Activated naive CD8-positive, alpha-beta T cell treated with anti-CD3 and anti-CD28 coated beads, Interleukin-2, amount 50 U/mL, for 24 hours (primary cell): ENCODE measurements at regions not wholly inside any gene's neighbourhood (a gene's known extent, or its start where the extent isn't known, plus 50 kb on each side); places are given as distances from the start of the nearest gene placed in this dataset.
"Not testable (repeated sequence)": the region's sequence is repeated elsewhere in the genome, so short reads cannot be mapped to it uniquely, and the experiment has no call there.

Experiments used
- ATAC-seq: fragments of 150-1000 bp; cut with Tn5 transposase; one replicate; pipeline ENCODE4 v1.10.0; 2021
- DNase-seq: peaks from one replicate; pipeline ENCODE4 v3.0.0; 2021
- H3K27ac Mint-ChIP-seq: one replicate; pipeline ENCODE4 v1.8.0; 2021; ENCODE audit warnings: mild to moderate bottlenecking, mixed read lengths
- H3K27me3 Mint-ChIP-seq: one replicate; pipeline ENCODE4 v1.8.0; 2021; ENCODE audit warnings: mixed read lengths
- H3K36me3 Mint-ChIP-seq: one replicate; pipeline ENCODE4 v1.8.0; 2021; ENCODE audit warnings: low read depth, mixed read lengths
- H3K4me1 Mint-ChIP-seq: one replicate; pipeline ENCODE4 v1.8.0; 2021; ENCODE audit warnings: mixed read lengths
- H3K4me3 Mint-ChIP-seq: one replicate; pipeline ENCODE4 v1.8.0; 2021; ENCODE audit warnings: mild to moderate bottlenecking, moderate library complexity, mixed read lengths
- H3K9me3 Mint-ChIP-seq: one replicate; pipeline ENCODE4 v1.8.0; 2021; ENCODE audit warnings: mixed read lengths

DNA sequence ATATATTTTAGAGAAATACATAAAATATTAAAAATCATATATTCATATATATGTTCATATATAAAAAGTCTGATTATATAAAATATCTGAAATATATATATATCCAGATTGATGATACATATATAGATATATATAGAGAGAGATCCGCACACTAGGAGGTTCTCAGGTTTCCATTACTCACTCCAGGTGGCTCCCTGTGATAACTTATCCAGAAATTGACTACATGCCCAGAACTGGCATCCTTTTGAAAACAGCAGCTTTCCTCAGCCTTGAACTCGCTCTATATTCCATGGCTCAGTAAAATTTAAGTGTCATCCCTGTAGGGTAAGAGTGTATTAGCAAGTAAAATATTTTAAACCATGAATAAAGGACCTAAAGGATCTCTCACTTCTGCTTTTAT lies 206.8 kb downstream of the TINAG start:
- H3K36me3 Mint-ChIP-seq, result no peaks in the 10 kb centered on the region
- ATAC-seq, result no peak

DNA sequence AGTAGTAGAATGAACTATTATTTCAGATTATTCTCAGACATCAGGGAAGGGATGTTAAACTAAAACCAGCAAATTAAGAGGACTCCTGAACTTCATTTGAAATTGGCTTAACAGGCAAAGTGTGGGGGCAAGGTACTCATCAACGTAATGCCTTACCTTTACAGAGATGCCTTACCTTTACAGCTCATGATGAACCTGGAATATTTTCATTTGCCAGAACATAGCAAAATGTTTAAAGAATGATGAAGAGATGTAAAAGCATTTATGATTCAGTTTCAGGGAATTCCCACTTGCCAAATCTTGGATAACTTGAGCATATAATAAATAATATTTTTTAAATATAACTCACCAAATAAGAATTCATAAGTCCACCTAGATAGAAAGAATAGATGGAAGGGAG lies 207.5 kb downstream of the TINAG start:
- Mint-ChIP-seq H3K36me3 (no peaks in the 10 kb centered on the region), H3K4me3 (no peak overlapping the region), H3K27me3 (no peaks in the 10 kb centered on the region), H3K9me3 (peaks cover 11% of the 10 kb centered on the region), H3K4me1 (no peaks in the 10 kb centered on the region), H3K27ac (no peak overlapping the region)
- DNase-seq (no peak), ATAC-seq (no peak)

More for the DNA sequence above, 206.8 kb downstream of the TINAG start:
- H3K4me1 Mint-ChIP-seq, result no peaks in the 10 kb centered on the region
- H3K9me3 Mint-ChIP-seq, result peaks cover 8% of the 10 kb centered on the region
- no peak overlapping the region for H3K4me3 Mint-ChIP-seq
- no peaks in the 10 kb centered on the region for H3K27me3 Mint-ChIP-seq
- no peak overlapping the region for H3K27ac Mint-ChIP-seq
- no peak for DNase-seq

DNA sequence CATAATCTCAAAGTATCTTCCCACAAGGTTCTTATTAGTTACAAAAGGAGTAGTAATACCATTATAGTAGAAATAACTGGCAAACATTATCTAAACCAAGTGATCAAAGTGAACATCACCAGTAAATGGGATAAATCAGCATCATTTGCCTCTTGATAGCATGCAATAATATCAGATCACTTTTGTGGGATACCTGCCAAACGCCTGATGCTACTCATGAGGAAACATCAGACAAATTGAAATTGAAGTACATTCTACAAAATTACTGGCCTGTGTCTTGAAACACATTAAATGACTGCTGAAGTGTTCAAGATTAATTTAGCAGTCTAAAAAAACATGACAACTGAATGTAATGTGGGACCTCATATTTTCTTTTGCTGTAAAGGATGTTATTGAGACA lies 208.1 kb downstream of the TINAG start:
- Mint-ChIP-seq H3K4me3 (no peak overlapping the region), H3K27me3 (no peaks in the 10 kb centered on the region), H3K9me3 (peaks cover 16% of the 10 kb centered on the region), H3K4me1 (no peaks in the 10 kb centered on the region), H3K27ac (no peak overlapping the region), H3K36me3 (no peaks in the 10 kb centered on the region)
- ATAC-seq, result no peak
- DNase-seq, result no peak

DNA sequence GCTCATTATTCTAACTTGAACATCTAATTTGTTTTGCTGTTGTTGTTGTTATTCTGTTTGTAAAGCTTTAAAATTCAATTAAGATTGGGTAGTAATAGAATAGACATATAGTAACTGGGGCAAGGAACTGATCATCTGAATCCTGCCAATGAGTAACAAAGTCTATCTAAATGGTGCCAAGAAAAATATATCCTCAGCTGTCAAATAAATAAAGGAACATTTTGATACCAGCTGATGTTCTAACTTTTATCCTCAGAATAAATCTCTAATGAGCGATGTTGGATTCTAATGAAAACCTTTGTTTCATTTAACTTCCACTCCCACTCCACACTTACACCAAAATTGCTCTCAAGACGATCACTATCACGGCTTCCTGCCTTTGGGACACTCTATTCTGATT lies 210.9 kb downstream of the TINAG start:
- H3K9me3 Mint-ChIP-seq, result peaks cover 16% of the 10 kb centered on the region
- DNase-seq, result no peak

DNA sequence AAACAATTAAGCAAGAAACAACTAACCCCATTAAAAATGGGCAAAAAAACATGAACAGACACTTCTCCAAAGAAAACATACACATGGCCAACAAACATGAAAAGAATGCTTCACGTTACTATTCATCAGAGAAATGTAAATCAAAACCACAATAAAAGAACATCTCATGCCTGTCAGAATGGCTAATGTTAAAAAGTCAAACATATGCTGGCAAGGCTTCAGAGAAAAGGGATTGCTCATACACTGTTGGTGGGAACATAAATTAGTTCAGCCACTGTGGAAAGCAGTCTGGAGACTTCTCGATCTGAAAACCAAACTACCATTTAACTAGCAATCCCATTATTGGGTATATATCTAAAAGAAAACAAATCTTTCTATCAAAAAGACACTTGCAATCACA lies 217.5 kb downstream of the TINAG start:
- Mint-ChIP-seq H3K27ac (no peak overlapping the region), H3K27me3 (no peaks in the 10 kb centered on the region), H3K4me3 (no peak overlapping the region), H3K9me3 (peaks cover 8% of the 10 kb centered on the region), H3K36me3 (no peaks in the 10 kb centered on the region), H3K4me1 (no peaks in the 10 kb centered on the region)
- ATAC-seq (no peak), DNase-seq (no peak)

More for the DNA sequence above, 210.9 kb downstream of the TINAG start:
- Mint-ChIP-seq H3K27ac (no peak overlapping the region), H3K4me1 (no peaks in the 10 kb centered on the region), H3K4me3 (no peak overlapping the region), H3K36me3 (no peaks in the 10 kb centered on the region), H3K27me3 (no peaks in the 10 kb centered on the region)
- ATAC-seq, result no peak

DNA sequence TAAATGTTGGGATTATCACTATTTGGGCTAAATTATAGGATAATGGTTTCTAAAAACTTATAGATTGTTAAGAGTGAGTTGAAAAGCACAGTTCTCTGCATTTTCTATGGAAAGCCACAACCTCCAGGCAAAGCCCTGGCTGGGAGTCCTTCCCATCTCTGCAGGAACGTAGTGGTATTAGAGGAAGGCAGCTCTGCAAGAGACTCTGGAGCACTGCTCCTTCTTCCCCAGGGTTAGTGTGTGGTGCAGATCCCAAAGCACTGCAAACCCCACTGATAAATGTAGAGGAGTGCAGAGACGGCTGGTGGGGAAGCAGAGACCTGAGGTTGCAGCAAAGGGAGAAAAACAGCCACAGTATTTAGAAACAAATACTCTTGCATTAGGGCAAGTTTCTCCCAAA lies 225.3 kb downstream of the TINAG start:
- H3K27ac Mint-ChIP-seq, result no peak overlapping the region
- no peak overlapping the region for H3K4me3 Mint-ChIP-seq
- ATAC-seq (no peak), DNase-seq (no peak)
- no peaks in the 10 kb centered on the region for H3K36me3 Mint-ChIP-seq
- no peaks in the 10 kb centered on the region for H3K27me3 Mint-ChIP-seq
- H3K9me3 Mint-ChIP-seq, result no peaks in the 10 kb centered on the region
- no peaks in the 10 kb centered on the region for H3K4me1 Mint-ChIP-seq

DNA sequence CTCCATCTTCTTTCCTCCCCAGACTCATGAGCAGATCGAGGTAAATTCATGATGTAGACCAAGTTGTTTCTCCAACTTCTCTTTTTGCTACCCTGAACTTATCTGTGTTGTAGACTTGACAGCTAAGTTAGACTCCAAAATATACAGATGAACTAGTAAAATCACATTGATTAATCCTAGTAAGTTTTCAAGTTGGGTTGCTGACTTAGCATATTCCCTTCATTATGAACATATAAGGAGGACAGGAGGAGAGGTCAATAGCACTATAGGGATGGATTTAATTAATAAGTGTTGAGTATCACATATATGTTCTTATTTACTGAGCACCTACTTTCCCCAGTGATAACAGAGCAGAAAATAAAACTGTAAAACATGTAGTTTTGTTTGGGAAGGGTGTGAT lies 227.3 kb downstream of the TINAG start:
- Mint-ChIP-seq H3K27ac (no peak overlapping the region), H3K36me3 (no peaks in the 10 kb centered on the region), H3K4me1 (no peaks in the 10 kb centered on the region), H3K27me3 (no peaks in the 10 kb centered on the region), H3K4me3 (no peak overlapping the region), H3K9me3 (no peaks in the 10 kb centered on the region)
- DNase-seq (no peak), ATAC-seq (no peak)

DNA sequence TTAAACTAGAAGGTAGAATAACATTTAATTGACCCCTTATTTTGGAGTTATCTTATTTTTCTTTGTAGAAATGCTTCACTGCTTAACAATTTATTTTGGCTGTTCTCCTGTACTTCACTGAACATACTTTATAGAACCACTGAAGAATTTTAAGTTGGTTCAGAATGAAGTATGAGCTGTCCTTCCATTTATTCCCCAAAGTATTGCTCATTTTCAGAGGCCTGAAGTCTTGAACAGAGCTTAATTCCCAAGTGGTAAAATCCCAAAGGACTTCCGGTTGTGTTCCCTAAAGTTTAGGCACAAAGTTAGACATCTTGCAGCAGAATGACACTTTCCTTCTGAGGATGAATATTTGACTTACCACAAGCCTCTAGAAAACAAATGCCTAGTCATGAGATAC lies 233.3 kb downstream of the TINAG start:
- no peaks in the 10 kb centered on the region for H3K27me3 Mint-ChIP-seq
- H3K9me3 Mint-ChIP-seq, result peaks cover 8% of the 10 kb centered on the region
- H3K36me3 Mint-ChIP-seq, result no peaks in the 10 kb centered on the region
- no peak overlapping the region for H3K27ac Mint-ChIP-seq
- no peak for DNase-seq
- no peak for ATAC-seq
- H3K4me3 Mint-ChIP-seq, result no peak overlapping the region
- no peaks in the 10 kb centered on the region for H3K4me1 Mint-ChIP-seq

DNA sequence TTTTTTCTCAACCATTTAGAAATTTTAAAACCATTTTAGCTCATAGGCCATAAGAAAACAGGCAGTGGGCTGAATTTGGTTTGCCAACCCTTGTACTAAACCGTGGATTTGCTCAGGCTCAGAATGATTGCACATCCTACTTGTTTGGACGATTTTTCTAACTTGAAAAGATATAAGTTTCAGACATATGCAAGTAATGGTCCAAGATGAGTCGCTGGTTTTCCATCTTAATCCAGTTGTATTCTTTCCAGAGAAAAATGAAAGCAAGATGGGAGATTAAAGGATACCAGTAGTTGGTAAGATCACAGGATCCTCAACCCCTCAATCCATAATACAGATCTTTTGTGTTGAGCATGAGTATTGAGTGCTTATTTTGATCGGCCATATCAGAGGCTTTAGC lies 250.9 kb downstream of the TINAG start:
- H3K4me3 Mint-ChIP-seq, result no peak overlapping the region
- ATAC-seq, result no peak
- peaks cover 31% of the 10 kb centered on the region for H3K9me3 Mint-ChIP-seq

DNA sequence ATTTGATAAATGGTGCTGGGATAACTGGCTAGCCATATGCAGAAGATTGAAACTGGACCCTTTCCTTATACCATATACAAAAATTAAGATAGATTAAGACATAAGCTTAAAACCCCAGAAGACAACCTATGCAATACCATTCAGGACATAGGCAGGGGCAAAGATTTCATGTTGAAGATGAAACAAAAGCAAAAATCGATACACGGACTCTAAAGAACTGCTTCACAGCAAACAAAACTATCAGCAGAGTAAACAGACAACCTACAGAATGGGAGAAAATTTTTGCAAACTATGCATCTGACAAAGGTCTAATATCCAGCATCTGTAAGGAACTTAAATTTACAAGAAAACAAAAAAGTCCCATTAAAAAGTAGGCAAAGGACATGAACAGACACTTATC lies 255.9 kb downstream of the TINAG start:
- not testable (repeated sequence) for ATAC-seq, H3K36me3 Mint-ChIP-seq, H3K27me3 Mint-ChIP-seq, H3K4me3 Mint-ChIP-seq, DNase-seq, H3K4me1 Mint-ChIP-seq, H3K27ac Mint-ChIP-seq
- H3K9me3 Mint-ChIP-seq, result peaks cover 15% of the 10 kb centered on the region

More for the DNA sequence above, 250.9 kb downstream of the TINAG start:
- no peaks in the 10 kb centered on the region for H3K4me1 Mint-ChIP-seq
- DNase-seq, result no peak
- no peak overlapping the region for H3K27ac Mint-ChIP-seq
- H3K27me3 Mint-ChIP-seq, result no peaks in the 10 kb centered on the region
- no peaks in the 10 kb centered on the region for H3K36me3 Mint-ChIP-seq

DNA sequence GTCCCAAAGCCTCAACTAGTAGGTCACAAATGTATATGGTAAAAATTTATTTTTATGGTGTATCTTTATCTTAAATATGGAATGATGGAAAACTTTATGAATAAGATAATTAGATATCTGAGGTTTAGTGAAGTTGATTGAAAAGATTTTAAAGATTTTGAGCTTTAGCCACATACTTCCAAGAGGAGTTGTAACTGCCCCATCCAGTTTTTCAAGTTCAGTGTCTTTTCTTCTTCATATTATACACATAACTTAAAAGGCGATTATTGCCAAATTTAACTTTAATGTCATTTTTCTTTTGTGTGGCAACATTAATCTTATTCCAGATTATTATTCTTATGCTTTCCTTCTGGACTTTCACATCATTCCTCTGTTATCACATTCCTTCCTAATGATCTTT lies 266.4 kb downstream of the TINAG start:
- Mint-ChIP-seq H3K27ac (no peak overlapping the region), H3K4me3 (no peak overlapping the region), H3K27me3 (no peaks in the 10 kb centered on the region), H3K4me1 (no peaks in the 10 kb centered on the region), H3K9me3 (peaks cover 5% of the 10 kb centered on the region), H3K36me3 (no peaks in the 10 kb centered on the region)
- ATAC-seq (no peak), DNase-seq (no peak)

DNA sequence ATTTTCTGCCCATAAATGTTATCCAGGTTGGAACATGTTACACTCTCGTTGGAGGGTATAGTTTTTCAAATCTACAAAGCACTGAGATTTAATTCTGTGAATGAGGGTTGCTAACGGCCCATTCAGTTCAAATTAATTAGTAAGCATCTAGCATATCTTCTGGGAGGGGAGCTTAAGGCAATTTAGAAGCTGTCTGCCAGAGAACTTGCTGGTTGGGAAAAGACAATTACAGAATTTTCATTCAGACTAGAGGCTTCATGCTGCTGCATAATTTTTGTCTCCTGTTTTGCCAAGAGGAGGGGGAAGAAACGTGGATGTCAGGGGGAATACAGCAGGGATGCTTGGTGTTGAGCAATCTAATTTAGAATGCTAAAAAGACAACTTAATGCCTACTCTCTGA lies 268.3 kb upstream of the FAM83B start:
- DNase-seq, result no peak
- Mint-ChIP-seq H3K27me3 (no peaks in the 10 kb centered on the region), H3K4me3 (no peak overlapping the region), H3K36me3 (no peaks in the 10 kb centered on the region), H3K4me1 (no peaks in the 10 kb centered on the region), H3K9me3 (peaks cover 3% of the 10 kb centered on the region), H3K27ac (no peak overlapping the region)
- ATAC-seq, result no peak

DNA sequence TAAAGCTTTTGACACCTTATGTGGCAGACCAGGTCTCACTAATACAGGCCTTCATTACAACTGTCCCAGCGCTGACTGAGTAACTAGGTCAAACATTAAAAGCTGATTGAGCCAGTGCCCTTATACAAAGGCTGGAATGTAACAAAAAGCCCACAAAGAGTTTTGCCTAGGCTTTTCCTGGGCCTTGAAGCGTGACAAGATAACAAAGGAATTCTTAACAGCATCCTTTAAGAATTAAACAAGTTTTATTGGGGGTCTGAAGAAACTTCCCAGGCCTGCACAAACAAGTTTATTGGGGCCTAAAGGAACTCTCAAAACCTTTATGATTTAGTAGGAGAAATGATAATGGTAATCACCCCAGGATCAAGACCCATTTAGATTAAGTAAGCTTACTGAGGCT lies 267.6 kb upstream of the FAM83B start:
- no peak for ATAC-seq
- H3K9me3 Mint-ChIP-seq, result peaks cover 8% of the 10 kb centered on the region
- H3K27me3 Mint-ChIP-seq, result no peaks in the 10 kb centered on the region
- no peak for DNase-seq
- H3K4me3 Mint-ChIP-seq, result no peak overlapping the region
- no peaks in the 10 kb centered on the region for H3K36me3 Mint-ChIP-seq
- no peak overlapping the region for H3K27ac Mint-ChIP-seq
- no peaks in the 10 kb centered on the region for H3K4me1 Mint-ChIP-seq

DNA sequence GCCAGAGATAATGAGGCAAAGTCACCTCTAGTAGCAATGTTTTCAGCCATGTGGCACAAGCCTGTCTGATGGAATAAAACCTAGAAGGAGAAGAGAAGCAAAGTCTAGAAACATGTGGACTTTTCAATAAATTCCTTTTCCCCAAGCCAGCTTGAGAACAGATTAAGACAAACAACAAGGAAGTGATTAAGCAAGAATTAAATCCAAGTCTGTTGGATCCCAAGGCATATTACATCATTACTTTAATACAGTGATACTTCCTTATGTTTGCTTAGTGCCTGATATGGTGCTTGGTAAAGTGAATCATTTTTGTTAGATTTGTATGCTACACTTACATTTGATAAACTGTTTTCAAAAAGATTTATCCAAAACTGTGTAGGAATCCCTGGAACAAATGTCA lies 260.3 kb upstream of the FAM83B start:
- peaks cover 8% of the 10 kb centered on the region for H3K9me3 Mint-ChIP-seq
- no peaks in the 10 kb centered on the region for H3K4me1 Mint-ChIP-seq
- H3K36me3 Mint-ChIP-seq, result no peaks in the 10 kb centered on the region
- DNase-seq (no peak), ATAC-seq (no peak)
- no peak overlapping the region for H3K27ac Mint-ChIP-seq
- no peaks in the 10 kb centered on the region for H3K27me3 Mint-ChIP-seq
- no peak overlapping the region for H3K4me3 Mint-ChIP-seq

DNA sequence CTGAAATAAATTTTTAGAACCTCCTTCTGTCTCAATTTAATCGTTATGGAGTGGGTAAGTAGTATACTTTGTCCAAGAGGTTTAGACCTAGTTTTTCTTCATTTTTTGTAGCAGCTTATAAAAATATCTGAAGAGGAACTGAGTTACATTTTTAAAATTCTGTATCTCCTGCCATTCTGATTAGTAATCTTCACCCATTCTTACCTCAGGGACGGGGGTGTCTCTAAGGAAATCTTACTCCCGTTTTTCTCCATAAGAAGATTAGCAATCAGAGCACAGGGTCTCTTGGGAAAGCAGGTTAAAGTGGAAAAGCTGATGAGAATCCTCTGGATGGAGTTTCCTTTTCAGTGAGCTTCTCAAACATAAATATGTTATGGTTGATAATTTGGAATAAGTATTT lies 259.3 kb upstream of the FAM83B start:
- H3K27me3 Mint-ChIP-seq, result no peaks in the 10 kb centered on the region
- H3K9me3 Mint-ChIP-seq, result peaks cover 8% of the 10 kb centered on the region
- no peaks in the 10 kb centered on the region for H3K36me3 Mint-ChIP-seq
- H3K4me3 Mint-ChIP-seq, result no peak overlapping the region
- H3K4me1 Mint-ChIP-seq, result no peaks in the 10 kb centered on the region
- H3K27ac Mint-ChIP-seq, result no peak overlapping the region
- ATAC-seq (no peak), DNase-seq (no peak)

DNA sequence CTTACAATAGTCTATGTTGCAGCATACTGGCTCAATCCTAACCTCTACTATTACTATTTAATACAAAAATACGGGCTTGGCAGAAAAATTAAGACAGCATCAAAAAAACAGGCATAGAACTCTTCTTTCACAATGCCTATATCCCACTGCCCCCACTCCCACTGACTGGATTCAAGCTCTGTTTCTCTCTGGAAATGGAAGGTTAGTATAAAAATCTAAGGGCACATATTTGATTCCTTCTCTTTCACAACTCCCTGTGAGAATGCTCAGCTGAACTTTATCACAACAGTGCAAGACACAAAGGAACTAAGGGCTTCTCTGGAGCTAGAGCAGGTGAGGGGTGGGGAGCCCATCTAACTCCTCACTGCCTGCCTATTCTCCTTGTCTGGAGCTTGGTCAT lies 258.4 kb upstream of the FAM83B start:
- Mint-ChIP-seq H3K9me3 (peaks cover 5% of the 10 kb centered on the region), H3K27me3 (no peaks in the 10 kb centered on the region), H3K27ac (no peak overlapping the region), H3K4me3 (no peak overlapping the region), H3K4me1 (no peaks in the 10 kb centered on the region), H3K36me3 (no peaks in the 10 kb centered on the region)
- ATAC-seq (no peak), DNase-seq (no peak)
